T-helper 9 cell (primary cell): ENCODE measurements at regions not wholly inside any gene's neighbourhood (a gene's known extent, or its start where the extent isn't known, plus 50 kb on each side); places are given as distances from the start of the nearest gene placed in this dataset.

Experiments used
- DNase-seq: peaks from one replicate; pipeline ENCODE4 v3.0.0-alpha.2; 2020

GRCh38 chr21:38206646-38207045 is 50.1 kb upstream of the KCNJ15 start:
- DNase-seq: no peak
